HG03066 (cell line): ENCODE measurements at regions not wholly inside any gene's neighbourhood (a gene's known extent, or its start where the extent isn't known, plus 50 kb on each side); places are given as distances from the start of the nearest gene placed in this dataset.
"Not testable (repeated sequence)": the region's sequence is repeated elsewhere in the genome, so short reads cannot be mapped to it uniquely, and the experiment has no call there.

Source experiments
- ATAC-seq: cut with Tn5 transposase; IDR thresholded peaks from one replicate; pipeline ENCODE4 v1.9.1; 2021; ENCODE audit warnings: low read depth; ENCODE audit not compliant: unreplicated experiment

DNA sequence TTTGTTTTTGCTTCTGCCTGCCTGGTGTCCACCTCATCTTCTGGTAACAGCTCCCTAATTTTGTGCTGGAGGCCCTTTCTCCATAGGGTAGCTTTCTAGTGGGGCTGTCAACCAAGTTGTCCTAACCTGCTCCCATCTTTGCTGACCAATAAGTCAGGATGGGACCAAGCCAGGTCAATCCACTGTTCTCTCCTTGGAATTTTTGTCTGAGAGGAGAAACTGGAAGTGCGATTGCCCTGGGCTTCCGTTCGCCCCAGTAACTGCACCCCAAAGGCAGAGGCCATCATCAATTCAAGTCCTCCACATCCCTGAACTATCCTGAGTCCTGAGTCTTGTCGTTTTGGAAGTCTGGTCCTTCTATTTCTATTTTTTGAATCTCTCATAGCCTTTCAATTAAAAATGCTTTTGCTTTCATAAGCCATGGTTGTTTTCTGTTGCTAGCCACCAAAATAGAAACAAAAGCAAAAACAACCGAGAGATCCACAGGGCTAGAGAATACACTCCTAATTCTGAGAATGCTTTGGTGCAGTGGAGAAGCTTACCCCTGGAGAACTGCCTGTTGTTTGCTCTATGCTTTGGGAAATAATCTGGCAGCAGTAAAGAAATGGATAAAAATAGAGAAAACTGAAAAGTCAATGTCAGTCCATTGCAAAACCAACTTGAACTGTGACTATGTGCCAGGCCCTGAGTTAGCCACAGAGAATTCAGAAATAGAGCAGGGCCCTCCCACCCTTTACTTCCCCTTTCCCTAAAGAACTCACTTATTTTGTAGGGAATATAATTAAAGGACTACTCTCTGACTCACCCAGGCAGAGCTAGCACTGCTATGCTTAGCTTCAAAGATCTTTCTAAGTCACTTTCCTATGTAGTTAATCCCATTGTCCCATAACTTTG lies 368.1 kb downstream of the CXCL12 start:
- ATAC-seq, result no peak

DNA sequence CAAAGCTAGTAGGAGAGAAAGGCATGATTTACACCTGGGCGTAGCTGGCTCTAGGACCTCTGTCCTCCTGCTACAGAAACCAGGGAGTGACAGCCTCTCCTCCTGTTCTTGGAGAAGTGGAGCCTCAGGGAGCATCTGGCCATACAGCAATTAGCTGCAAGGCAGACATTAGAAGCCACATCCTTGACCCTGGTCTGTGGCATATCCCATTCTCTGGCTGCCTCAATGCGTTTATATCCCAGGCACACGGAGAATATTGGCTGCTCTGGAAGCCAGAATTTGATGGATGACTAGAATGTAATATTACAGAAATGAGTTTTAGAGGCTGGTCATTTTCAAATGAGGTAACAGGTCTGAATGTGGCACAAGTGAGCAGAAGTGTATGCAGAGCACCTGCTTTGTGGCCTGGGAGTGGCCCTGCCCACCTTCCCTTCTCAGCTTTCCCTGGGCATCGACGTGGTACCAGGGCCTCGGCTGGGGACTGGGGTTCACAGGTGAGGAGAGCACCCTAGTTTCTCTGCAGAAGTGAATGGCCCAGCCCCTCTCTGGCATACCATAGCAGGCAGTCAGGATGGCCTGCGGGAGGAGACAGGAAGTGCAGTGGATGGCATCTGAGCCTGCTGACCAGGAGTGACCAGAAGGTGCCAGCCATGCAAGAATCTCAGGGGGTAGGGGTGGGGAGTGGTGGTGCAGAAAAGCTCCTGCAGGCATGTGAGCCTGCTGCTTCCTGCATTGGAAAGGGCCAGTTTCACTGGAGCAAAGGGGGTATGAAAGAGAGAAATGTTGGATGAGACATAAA lies 367.2 kb upstream of the ZNF32 start:
- ATAC-seq, result no peak

DNA sequence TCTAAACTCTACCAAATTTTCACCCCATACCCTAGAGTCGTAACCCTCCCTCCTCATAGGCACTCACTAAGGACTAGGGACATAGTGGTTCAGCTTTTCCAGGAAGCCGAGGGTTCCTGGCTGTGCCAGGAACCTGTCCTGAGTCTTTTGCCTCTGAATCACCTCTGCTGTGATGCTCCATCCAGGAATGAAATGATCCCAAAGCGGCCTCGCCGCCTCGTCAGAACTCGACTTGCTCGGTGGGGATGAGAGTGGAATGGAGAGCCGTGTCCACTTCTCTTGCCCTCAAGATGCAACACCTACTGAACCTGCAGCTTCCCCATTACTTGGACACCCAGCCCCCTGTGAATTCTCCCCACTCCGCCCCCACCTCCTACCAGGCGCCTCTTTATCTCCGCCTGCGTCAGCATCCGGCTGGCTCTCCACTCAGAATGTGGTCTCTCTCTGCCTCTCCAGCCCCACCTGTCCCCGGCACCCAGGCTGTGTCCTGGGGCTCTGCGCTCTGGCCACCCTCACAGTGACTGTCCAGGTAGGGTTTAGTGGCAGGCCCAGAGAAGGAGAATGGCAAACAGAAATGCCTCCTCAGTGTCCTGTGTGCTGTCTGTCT lies 366.1 kb upstream of the ZNF32 start:
- no peak for ATAC-seq

DNA sequence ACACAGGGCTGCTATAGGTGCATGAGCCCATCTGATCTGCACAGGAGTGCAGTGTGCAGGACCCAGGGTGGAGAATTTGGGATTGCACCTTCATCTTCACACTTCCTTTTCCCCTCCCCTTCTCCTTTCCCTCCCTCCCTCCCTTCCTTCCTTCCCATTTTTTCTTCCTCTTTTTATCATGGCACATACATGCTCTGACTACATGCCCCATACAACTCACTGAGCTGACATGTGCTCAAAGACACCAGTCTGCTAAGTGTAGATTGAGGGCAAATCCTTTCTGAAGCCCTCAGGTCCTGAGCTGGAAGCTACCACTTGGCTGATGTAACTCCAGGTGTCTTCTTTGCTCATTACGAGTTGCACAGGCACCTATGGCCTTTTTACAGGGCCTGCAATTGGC lies 365.3 kb upstream of the ZNF32 start:
- ATAC-seq, result no peak

DNA sequence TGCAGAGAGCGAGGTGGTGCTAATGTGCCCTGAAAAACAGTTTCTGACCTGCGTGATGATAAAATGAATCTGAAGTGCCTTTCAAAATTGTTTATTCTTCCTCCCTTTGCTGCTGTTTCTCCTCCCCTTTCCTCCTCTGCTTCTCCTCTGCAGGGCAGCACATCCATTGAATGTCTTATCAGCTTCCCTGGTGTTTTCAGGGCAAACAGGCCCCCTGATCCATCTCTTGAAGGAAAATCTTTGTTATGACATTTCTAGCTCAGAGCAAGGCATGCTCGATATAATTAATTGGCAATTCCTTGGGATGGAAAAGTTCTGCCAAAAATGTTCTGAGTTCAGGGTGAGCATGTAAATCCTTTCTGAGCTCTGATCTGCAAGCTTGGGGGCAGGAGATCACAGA lies 364.2 kb upstream of the ZNF32 start:
- ATAC-seq, result no peak

DNA sequence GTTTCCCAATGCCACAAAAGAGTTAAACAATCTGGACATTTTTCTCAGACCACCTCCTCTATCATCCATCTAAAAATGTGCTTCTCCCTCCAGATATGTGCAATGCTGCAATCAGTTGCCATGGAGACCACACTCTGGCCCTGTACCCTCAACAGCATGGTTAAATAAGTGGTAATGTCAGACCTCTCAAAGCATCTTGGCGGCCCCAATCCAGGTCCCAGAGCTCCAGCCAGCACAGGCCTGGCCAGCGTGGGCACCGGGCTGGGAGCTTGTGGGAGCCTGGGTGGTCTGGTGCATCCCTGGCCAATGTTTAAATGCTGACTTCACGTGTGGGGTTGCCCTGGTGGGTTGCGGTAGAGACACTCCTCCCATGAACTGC lies 362.9 kb upstream of the ZNF32 start:
- no peak for ATAC-seq

DNA sequence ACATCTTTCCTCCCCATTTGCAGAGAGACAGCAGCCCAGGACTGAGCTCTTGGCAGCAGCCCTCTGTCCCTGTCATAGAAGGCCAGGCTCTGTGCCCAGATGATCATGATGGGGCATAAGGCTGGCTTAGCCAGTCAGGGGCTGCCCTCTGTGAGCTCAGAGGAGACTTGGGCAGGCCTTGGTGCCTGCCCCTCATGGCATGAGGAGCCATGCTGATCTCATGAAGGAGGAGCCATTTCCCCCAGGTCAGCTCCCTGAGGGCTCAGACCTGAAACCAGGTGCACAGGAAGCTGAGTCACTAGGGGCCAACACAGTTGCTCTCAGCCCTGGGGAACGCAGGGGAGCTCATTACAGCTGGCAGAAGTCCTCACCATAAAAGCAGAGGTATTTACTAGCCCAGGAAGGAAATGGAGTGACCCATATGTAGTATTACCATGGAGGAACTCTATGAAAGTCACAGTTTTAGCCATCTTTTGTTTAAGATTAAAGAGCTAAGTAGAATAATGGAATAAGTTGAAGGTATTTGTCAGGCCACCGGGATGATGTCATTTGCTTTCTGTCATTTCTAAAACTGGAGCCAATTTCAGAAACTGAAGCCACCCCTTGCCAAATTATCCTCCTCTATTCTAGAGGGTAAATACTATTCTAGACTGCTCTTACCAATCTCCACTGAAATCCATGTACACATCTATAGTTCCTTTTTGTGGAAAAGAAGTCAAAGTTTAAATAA lies 362.4 kb upstream of the ZNF32 start:
- ATAC-seq, result peak; percentile 93

DNA sequence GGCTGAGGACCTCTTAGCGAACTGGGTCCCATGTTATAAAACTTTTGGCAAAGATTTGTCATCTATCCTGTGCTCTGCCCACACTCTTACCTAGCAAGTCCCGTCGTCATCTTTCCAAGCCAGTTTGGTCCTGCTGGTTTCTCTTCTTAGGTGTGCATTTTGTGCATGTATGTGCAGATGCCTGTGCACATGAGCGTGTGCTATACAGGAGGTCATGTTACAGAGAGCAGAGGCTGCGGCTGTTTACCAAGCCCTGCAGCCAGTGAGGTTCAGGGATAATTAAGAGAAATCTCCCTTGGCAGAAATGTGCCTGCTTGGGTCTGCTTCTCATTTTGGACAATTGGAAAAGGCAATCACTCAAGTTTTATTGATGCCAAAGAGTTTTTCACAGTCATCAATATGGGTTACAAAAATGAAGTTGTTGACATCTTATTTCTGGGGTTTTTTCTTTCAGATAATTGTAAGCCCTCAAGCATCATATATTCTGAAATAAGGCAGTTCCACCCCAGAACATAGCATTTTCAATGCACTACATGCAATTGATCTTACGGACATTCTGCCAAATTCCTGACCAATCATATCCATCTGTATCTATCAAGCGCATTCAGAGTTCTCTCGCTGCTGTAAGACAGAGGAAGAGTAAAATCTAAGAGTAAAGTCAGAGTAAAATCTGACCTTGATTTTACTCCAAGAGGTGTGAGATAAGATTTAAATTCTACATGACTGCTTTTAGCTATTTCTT lies 361.4 kb upstream of the ZNF32 start:
- ATAC-seq, result no peak

DNA sequence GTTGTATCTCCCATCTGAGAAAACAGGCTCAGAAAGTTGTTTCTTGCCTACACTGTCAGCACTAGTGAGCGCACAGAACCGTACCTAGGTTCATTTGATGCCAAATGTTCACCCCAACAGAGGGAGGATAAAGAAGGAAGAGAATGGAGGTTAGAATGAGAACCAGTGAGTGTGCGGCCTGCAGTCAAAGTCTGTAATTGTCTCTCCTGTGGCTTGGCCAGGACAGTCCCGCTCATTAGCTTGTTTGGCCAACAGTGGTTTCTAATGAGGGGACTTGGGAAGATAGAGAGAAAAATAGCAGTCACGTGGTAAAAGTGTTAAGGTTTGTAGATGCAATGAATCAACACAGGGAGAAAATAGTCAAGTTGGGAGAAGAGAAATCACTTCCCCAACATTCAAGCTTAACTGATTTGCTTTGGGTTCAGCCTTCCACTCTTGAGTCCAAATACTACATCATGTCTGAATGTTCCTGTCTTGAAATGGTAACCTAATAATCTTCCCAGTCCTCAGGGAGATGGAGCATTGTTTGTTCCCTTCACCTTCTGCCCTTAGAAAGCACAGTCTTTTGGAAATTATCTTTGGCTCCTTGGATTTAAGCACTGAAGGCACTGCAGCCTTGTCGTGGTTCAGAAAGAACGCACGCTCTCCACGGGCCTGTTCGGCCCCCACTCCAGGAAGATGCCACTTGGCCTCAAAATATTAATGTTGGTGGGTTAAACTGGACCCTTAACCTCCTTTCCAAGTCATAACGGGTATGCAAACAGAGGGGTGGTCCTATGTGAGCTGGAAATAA lies 360.4 kb upstream of the ZNF32 start:
- ATAC-seq, result no peak

DNA sequence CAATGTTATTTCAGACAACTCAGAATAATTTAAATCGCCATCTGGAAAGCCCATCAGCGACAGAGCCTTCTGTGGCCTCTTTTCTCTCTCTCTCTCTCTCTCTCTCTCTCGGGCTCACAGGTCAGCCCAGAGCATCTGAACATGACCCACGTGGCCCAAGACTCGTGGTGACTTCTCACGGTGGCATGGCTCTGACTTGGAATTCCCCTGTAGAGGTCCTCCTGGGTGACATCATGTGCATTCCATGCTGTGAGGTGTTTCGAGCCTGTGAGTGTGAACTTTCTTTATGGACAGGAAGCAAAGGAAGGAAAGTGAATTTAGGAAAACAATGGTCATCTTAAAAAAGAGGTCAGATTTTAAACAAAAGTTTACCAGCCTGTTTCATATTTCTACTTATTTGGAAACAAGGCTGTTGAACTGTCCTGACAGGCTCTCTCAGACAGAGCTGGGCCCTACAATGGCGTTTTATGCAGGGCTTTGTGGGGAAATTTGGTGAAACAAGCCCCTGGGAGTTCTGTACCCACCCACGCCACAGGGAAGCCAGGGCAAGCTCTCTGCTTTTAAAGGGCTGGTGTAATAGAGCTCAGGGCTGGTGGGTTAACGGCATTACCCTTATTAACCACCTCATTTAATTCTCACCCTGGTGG lies 359.7 kb upstream of the ZNF32 start:
- no peak for ATAC-seq

DNA sequence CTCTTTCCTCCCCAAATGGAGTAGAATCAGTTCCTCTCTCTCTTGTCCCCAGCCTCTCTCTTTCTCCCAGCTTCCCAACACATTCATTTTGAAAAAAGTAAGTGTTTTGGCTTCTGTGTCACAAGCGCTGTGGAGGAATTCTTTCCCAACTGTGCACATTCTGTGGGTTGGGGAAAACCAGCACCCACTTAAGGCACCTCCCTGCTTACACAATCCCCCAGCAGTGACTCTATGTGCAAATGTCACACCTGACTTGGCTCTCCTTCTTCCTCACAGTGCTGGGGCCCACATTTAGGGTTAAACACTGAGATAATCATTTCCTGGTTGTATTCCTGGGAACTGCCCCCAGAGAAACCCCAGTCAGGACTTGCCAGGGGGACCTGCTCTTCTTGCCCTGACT lies 358.1 kb upstream of the ZNF32 start:
- no peak for ATAC-seq

DNA sequence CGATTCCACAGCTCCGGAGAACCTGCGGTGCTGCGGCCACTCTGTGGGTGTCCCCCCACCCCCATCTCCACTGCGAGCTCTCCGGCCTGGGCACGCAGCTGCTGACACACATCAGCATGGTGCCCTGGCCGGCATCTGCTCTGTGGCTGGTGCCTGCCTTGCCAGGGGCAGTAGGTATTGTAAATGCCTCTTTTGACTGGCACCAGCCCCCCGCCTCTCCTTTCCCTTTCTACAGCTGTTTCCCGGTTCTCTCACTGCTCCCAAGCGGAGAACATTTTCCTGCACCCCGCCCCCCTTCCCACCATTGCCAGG lies 357.1 kb upstream of the ZNF32 start:
- ATAC-seq, result no peak

DNA sequence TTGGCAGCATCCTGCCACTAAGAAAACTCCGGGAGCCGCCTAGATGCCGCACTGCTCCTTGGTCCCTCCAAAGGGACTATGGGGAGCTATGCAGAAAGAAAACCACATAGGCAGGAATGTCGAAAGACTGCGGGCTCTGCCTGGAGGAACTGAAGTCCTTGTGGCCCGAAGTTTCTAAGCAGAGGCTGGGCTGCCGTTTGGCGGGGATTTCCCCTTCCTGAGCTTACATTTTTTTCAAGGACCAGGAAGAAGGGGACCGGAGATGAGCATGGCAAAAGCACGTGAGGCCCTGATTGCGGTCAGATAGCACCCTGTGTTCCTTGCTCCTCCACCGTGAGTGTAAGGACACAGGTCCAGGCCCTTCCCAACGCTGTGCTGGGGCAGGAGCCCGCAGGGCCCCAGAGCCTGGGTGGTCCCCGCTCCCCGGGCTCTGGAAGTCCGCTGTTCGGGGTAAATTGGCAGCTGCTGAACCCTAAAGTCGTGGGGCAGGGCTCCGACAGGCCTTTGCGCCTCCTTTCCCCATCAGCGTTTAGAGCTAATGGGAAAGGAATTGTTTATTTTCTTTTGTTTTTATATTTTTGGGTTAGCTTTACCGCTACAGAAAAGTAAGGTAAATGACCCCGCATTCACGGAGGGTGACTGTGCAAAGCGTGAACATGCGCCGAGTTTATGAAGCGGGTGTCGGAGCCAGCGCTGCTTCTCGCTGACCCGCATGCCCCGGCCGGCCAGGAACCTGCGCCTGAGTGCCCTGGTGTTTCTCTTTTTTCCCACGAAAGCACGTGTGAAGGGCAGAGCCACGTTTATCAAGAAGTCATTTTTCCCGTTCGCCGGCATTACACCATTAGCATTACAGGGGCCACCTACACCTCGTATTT lies 356.5 kb upstream of the ZNF32 start:
- no peak for ATAC-seq

DNA sequence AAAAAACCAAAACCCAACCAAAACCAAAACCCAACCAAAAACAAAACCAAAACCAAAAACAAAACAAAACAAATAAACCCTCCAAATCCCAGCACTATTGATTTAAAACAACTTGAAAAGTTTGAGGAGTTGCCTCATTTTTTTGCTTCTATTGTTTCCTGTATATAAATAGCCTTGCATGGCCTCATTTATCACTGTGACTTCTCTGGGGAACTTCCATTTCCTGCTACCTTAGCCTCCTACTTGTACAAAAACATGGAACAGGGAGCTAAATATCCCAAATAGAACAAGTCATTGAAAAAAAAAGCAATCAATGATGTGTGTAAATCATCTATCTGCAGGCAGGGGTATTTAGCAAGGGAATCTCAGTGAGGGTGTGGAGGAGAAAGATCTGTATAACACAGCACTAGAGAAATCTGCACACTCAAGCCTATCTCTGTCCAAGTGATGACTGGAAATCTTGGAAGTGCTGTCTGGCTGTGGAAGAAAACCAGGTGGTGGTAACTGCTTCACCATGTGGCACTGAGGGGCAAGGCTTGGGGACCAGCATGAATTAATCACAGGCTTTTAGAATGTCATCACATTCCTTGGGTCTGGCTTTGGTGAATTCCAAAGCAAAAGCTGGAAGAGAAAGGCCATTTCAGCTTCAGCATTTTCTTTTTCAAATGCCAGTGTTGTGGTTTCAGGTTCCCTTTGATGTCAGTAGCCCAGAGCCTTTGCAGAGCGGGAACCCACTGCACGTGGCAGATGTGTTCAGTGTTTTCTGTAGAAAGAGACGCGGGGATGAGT lies 349.5 kb upstream of the ZNF32 start:
- no peak for ATAC-seq

DNA sequence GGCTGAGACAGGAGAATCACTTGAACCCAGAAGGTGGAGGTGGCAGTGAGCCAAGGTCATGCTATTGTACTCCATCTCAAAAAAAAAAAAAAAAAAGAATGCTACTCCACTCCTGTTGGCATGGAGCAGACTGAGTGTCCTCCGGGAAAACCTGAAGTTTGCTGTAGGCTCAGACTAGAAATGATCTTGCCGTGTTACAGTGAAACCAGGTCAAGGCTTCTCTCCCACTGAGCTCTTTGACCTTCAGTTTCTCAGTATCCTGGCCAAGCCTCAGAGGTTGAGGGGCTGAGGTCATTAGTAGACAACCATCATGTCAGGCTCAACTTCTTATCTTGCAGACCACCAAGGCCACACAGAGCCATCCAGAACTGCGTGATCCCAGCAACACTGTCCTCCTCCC lies 348.6 kb upstream of the ZNF32 start:
- no peak for ATAC-seq

DNA sequence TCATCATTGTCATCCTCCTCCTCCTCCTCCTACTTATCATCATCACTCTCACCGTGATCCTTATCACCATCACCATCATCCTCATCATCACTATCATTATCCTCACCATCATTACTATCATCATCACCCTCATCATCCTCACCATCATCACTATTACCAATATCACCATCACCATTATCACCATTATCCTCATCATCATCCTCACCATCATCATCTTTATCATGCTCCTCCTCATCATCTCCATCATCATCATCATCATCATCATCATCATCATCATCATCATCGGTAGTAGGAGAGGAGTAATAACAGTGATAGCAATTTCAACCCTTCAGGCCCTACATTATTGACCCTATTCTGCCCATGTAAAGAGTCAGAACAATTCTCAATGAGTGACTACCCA lies 345.9 kb upstream of the ZNF32 start:
- no peak for ATAC-seq

DNA sequence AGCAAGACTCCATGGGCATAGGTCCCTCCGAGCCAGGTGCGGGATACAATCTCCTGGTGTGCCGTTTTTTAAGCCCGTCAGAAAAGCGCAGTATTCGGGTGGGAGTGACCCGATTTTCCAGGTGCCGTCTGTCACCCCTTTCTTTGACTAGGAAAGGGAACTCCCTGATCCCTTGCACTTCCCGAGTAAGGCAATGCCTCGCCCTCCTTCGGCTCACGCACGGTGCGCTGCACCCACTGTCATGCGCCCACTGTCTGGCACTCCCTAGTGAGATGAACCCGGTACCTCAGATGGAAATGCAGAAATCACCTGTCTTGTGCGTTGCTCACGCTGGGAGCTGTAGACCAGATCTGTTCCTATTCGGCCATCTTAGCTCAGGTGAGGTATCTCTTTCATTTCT lies 344.1 kb upstream of the ZNF32 start:
- not testable (repeated sequence) for ATAC-seq
